ENCODE measurements at regions not wholly inside any gene's neighbourhood (a gene's known extent, or its start where the extent isn't known, plus 50 kb on each side); places are given as distances from the start of the nearest gene placed in this dataset.

DNA sequence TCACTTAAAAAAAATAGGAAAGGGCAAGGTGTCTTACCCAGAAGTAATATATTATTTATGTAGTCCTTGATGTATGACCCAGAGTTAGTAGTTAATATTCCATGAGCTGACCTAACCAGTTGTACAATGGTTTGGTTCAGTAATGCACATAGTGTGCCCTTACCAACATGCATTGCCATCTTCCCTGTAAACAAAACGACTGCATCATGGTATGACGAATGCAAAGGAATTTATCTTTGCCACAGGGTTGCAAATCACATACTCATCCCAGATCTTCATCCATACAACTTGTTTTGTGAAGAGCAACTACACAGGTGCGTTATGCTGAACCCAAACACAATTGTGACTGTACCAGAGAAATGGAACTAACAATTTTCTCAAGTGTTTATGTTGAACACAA, 68.9 kb upstream of the ZSWIM2 start:
- Histone ChIP-seq H3K9ac (ENCODE audit: low read length) (no peak overlapping the region), H4K20me1 (ENCODE audit: insufficient read depth, low read length) (no peaks in the 10 kb centered on the region), H3K4me2 (ENCODE audit: low read length) (no peak overlapping the region), H3K9me3 (ENCODE audit: low read length) (no peaks in the 10 kb centered on the region), H3K4me1 (ENCODE audit: insufficient read depth, low read length, severe bottlenecking) (no peaks in the 10 kb centered on the region), H3K9me2 (ENCODE audit: low read depth, low read length) (no peaks in the 10 kb centered on the region), H3K27ac (ENCODE audit: low read depth, low read length, poor library complexity, severe bottlenecking) (no peak overlapping the region), H3K4me3 (ENCODE audit: low read depth, low read length, poor library complexity, severe bottlenecking) (no peak overlapping the region), H3K36me3 (ENCODE audit: insufficient read depth, low read length) (no peaks in the 10 kb centered on the region), H3F3A (ENCODE audit: insufficient read depth, low read length) (no peaks in the 10 kb centered on the region), H3K79me2 (ENCODE audit: insufficient read depth, low read length) (no peaks in the 10 kb centered on the region), H3K27me3 (ENCODE audit: insufficient read depth, low read length) (no peaks in the 10 kb centered on the region), H2AFZ (ENCODE audit: low read length) (no peak overlapping the region)
- TF ChIP-seq EZH2 (IDR thresholded peaks at IDR 0.05; ENCODE audit: borderline replicate concordance, low read length) (no peak), CTCF (IDR thresholded peaks at IDR 0.05; ENCODE audit: low read length) (no peak)

GRCh38 chr2:186913870-186914269, 64.9 kb upstream of the ZSWIM2 start:
- Histone ChIP-seq H3K79me2 (ENCODE audit: insufficient read depth, low read length) (no peaks in the 10 kb centered on the region), H3K9me2 (ENCODE audit: low read depth, low read length) (no peaks in the 10 kb centered on the region), H3K4me1 (ENCODE audit: insufficient read depth, low read length, severe bottlenecking) (no peaks in the 10 kb centered on the region), H3K27ac (ENCODE audit: low read depth, low read length, poor library complexity, severe bottlenecking) (no peak overlapping the region), H3K4me3 (ENCODE audit: low read depth, low read length, poor library complexity, severe bottlenecking) (no peak overlapping the region), H4K20me1 (ENCODE audit: insufficient read depth, low read length) (no peaks in the 10 kb centered on the region), H3F3A (ENCODE audit: insufficient read depth, low read length) (no peaks in the 10 kb centered on the region), H3K4me2 (ENCODE audit: low read length) (no peak overlapping the region), H3K9ac (ENCODE audit: low read length) (no peak overlapping the region), H3K27me3 (ENCODE audit: insufficient read depth, low read length) (no peaks in the 10 kb centered on the region), H2AFZ (ENCODE audit: low read length) (no peak overlapping the region), H3K36me3 (ENCODE audit: insufficient read depth, low read length) (no peaks in the 10 kb centered on the region), H3K9me3 (ENCODE audit: low read length) (no peaks in the 10 kb centered on the region)
- TF ChIP-seq CTCF (IDR thresholded peaks at IDR 0.05; ENCODE audit: low read length) (no peak), EZH2 (IDR thresholded peaks at IDR 0.05; ENCODE audit: borderline replicate concordance, low read length) (no peak)

GRCh38 chr2:186912979-186913378, 64.0 kb upstream of the ZSWIM2 start:
- Histone ChIP-seq H3F3A (ENCODE audit: insufficient read depth, low read length) (no peaks in the 10 kb centered on the region), H3K27me3 (ENCODE audit: insufficient read depth, low read length) (no peaks in the 10 kb centered on the region), H3K9me3 (ENCODE audit: low read length) (no peaks in the 10 kb centered on the region), H3K27ac (ENCODE audit: low read depth, low read length, poor library complexity, severe bottlenecking) (no peak overlapping the region), H3K9ac (ENCODE audit: low read length) (no peak overlapping the region), H3K9me2 (ENCODE audit: low read depth, low read length) (no peaks in the 10 kb centered on the region), H2AFZ (ENCODE audit: low read length) (no peak overlapping the region), H3K4me3 (ENCODE audit: low read depth, low read length, poor library complexity, severe bottlenecking) (no peak overlapping the region), H3K4me2 (ENCODE audit: low read length) (no peak overlapping the region), H3K79me2 (ENCODE audit: insufficient read depth, low read length) (no peaks in the 10 kb centered on the region), H4K20me1 (ENCODE audit: insufficient read depth, low read length) (no peaks in the 10 kb centered on the region), H3K36me3 (ENCODE audit: insufficient read depth, low read length) (no peaks in the 10 kb centered on the region), H3K4me1 (ENCODE audit: insufficient read depth, low read length, severe bottlenecking) (no peaks in the 10 kb centered on the region)
- TF ChIP-seq CTCF (IDR thresholded peaks at IDR 0.05; ENCODE audit: low read length) (no peak), EZH2 (IDR thresholded peaks at IDR 0.05; ENCODE audit: borderline replicate concordance, low read length) (no peak)
